ENCODE measurements at regions not wholly inside any gene's neighbourhood (a gene's known extent, or its start where the extent isn't known, plus 50 kb on each side); places are given as distances from the start of the nearest gene placed in this dataset.

DNA sequence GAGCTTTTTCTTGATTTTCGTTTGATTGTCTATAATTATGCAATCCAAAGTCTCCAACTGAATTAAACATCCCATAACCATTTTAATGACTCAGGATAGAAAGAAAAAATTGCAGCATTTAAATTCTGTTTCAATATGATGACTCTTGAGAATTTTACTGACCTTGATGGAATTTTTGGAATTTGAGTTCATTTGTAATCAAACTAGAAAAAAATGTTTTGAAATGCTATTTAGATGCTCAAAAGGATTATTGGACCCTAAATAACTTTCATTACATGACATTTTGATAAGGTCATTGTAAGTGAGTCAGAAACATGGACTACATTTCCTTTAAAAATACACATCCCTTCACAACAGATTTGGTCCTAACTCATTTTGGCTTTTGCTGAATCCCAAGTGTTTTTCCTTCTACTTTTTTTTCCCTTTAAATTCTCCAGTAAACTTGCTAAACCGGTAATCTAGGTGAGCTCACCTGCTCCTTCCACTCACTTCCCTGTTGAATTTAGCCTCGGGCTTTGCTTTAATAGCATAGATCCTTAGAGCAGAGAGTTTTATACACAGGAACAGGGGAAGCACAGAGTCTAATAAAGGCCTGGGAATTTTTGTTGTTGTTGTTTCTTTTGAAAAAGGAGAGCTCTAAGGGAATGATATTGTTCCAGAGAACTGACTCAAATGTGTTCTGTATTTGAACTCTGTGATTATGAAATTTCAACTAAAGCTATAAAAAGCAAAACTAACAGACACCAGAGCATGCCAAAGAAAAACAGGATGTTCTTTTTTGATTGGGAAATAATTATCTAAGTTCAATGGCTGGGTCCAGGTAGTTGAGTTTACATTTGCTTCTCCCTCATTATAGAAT, 1088.2 kb upstream of the CITED2 start:
- TF ChIP-seq CTCF (IDR thresholded peaks at IDR 0.05; ENCODE audit: low read depth, low read length): no peak
- TF ChIP-seq, protein P1, sequence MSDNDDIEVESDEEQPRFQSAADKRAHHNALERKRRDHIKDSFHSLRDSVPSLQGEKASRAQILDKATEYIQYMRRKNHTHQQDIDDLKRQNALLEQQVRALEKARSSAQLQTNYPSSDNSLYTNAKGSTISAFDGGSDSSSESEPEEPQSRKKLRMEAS (IDR thresholded peaks at IDR 0.05; ENCODE audit: low read depth, low read length): no peak
